ENCODE measurements at regions not wholly inside any gene's neighbourhood (a gene's known extent, or its start where the extent isn't known, plus 50 kb on each side); places are given as distances from the start of the nearest gene placed in this dataset.

- DNase-seq (ENCODE audit: low read depth, low spot score): no peak
- H3K4me3 ChIP-seq (ENCODE audit: low read length): no peak overlapping the region
These were observed 117.6 kb upstream of the ARHGAP20 start for GRCh38 chr11:110829873-110830272.

GRCh38 chr11:110828086-110828485 lies 115.8 kb upstream of the ARHGAP20 start:
- no peak for DNase-seq (ENCODE audit: low read depth, low spot score)
- H3K4me3 ChIP-seq (ENCODE audit: low read length): no peak overlapping the region

GRCh38 chr11:110827276-110827675 lies 115.0 kb upstream of the ARHGAP20 start:
- no peak overlapping the region for H3K4me3 ChIP-seq (ENCODE audit: low read length)
- DNase-seq (ENCODE audit: low read depth, low spot score): no peak

DNA sequence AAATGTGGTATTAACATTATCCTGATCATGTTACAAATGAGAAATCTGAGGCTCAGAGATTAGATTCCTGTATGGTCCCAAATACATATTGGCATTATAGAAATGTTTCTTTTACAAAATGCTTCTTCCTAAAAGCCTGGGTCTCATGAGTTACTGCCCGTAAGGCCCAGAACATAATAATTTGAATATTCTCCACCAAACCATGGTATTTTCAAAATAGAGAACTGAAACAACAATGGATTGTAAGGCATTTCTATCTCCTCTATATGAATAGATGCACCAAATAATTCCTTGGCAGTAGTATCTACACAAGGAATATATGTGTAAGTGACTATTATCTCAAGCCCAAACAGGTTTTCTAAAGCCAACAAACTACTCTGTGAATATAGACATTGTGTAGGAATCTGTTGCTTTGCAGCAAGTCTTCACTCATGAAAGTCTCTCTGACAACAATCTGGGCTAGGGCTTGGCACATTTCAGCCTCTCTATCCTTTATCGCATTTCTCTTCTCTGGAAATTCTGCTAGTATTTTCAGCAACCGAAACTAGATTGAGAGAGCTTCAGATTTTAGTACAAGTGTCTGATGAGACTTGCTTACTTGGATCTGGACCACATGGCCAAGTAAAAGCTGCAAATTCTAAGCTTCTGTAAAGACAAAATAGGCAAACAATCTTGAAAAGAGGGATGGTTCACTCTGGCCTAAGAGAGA lies 112.8 kb upstream of the ARHGAP20 start:
- no peak for DNase-seq (ENCODE audit: low read depth, low spot score)
- no peak overlapping the region for H3K4me3 ChIP-seq (ENCODE audit: low read length)

DNA sequence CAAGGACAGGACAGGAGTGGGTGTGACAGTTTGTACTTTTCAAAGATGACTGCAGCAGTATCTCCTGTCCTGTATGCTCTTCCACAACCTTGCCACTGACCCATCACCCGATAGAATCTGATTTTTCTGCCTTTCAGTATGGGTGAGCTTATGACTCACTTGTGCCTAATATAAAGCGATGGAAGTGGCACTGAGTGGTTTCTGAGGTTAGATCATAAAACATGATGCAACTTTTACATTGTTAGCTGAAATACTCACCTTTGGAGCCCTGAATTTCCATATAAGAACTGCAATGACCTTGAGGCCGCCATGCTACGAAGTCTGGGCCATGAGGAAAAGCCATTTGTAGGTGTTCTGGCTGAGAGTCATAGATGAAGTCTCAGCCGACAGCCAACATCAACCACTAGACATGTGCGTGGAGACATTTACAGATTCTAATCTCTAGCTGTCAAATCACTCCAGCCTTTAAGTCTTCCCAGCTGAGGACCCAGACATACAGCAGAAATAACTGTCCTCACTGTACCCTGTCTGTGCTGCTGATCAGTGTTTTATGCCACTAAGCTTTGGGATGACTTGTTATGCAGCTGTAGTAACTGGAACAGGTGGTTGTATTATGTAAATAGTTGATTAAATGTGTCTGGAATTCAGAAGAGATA lies 105.9 kb upstream of the ARHGAP20 start:
- DNase-seq (ENCODE audit: low read depth, low spot score): peak; percentile 22
- no peak overlapping the region for H3K4me3 ChIP-seq (ENCODE audit: low read length)

GRCh38 chr11:110812086-110812733 lies 100.0 kb upstream of the ARHGAP20 start:
- H3K4me3 ChIP-seq (ENCODE audit: low read length): no peak overlapping the region
- no peak for DNase-seq (ENCODE audit: low read depth, low spot score)

- H3K4me3 ChIP-seq (ENCODE audit: low read length): no peak overlapping the region
- no peak for DNase-seq (ENCODE audit: low read depth, low spot score)
These were observed 97.4 kb upstream of the ARHGAP20 start for GRCh38 chr11:110809417-110810199.

DNA sequence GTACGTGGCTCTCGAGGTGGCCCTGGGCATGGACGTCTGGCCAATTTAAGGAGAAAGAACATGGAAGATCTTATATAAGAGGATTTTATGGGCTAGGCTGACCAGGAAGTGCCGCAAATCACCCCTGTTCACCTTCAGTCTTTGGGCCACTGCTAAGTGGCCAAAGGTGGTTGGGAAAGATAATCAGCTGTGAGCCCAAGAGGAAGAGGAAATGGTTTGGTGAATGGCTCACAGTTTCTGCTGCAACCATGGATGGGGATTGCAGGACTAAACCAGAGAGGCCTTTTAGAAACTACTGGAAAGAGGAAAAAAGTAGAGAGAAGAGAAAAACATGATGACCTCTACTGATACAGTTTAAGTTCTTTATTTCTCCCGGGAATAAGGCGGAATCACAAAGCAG lies 96.0 kb upstream of the ARHGAP20 start:
- DNase-seq (ENCODE audit: low read depth, low spot score): no peak
- no peak overlapping the region for H3K4me3 ChIP-seq (ENCODE audit: low read length)

- DNase-seq (ENCODE audit: low read depth, low spot score): no peak
- H3K4me3 ChIP-seq (ENCODE audit: low read length): no peak overlapping the region
These were observed 95.6 kb upstream of the ARHGAP20 start for GRCh38 chr11:110807801-110808200.

GRCh38 chr11:110805756-110806155 lies 93.5 kb upstream of the ARHGAP20 start:
- H3K4me3 ChIP-seq (ENCODE audit: low read length): no peak overlapping the region
- DNase-seq (ENCODE audit: low read depth, low spot score): no peak

- no peak for DNase-seq (ENCODE audit: low read depth, low spot score)
These were observed 89.9 kb upstream of the ARHGAP20 start for GRCh38 chr11:110802162-110802561.

GRCh38 chr11:110801328-110801727 lies 89.1 kb upstream of the ARHGAP20 start:
- H3K4me3 ChIP-seq (ENCODE audit: low read length): no peak overlapping the region
- DNase-seq (ENCODE audit: low read depth, low spot score): no peak

More at GRCh38 chr11:110802162-110802561, 89.9 kb upstream of the ARHGAP20 start:
- H3K4me3 ChIP-seq (ENCODE audit: low read length): no peak overlapping the region

GRCh38 chr11:110798201-110798900 lies 86.1 kb upstream of the ARHGAP20 start:
- no peak for DNase-seq (ENCODE audit: low read depth, low spot score)
- H3K4me3 ChIP-seq (ENCODE audit: low read length): no peak overlapping the region

- H3K4me3 ChIP-seq (ENCODE audit: low read length): no peak overlapping the region
- no peak for DNase-seq (ENCODE audit: low read depth, low spot score)
These were observed 85.2 kb upstream of the ARHGAP20 start for GRCh38 chr11:110797453-110797852.

GRCh38 chr11:110795112-110795624 lies 82.9 kb upstream of the ARHGAP20 start:
- no peak for DNase-seq (ENCODE audit: low read depth, low spot score)
- no peak overlapping the region for H3K4me3 ChIP-seq (ENCODE audit: low read length)

GRCh38 chr11:110793556-110793955 lies 81.3 kb upstream of the ARHGAP20 start:
- no peak overlapping the region for H3K4me3 ChIP-seq (ENCODE audit: low read length)
- DNase-seq (ENCODE audit: low read depth, low spot score): no peak

DNA sequence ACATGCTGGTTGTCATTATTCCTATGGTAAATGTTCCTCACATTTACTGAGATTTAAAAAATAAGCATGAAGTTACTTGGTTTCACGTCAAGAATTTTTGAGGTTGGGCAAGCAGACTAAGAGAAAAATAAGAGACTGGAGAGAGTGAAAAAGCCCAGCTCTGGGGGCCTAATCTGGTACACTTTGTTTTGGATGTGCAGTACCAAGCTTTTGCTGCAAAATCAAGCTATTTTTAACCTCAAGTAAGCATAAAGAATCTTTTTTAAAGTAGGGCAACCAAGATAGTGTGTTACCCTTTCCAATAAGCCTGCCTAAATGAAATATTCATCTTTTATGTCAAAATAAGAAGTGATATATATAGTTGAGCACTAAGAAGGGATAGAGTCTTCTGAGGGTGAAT lies 79.4 kb upstream of the ARHGAP20 start:
- DNase-seq (ENCODE audit: low read depth, low spot score): no peak
- no peak overlapping the region for H3K4me3 ChIP-seq (ENCODE audit: low read length)

DNA sequence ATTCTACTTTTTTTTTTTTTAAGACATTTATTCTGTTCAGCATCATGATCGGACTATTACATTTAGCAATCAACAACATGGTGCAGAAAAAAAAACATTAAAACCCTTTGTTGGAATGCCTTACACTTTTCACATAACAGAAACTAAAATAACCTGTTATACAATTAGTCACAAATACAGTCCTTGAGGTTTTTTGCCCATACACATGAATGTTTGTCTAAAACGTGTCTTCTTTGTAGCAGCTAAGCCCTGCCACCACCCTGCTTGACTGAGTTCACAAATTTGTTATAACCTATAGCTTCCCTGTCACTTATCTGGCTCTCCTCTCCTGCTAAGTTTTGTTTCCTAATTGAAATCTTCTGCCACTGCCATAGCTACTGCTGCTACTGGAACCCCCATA lies 75.4 kb upstream of the ARHGAP20 start:
- no peak overlapping the region for H3K4me3 ChIP-seq (ENCODE audit: low read length)
- no peak for DNase-seq (ENCODE audit: low read depth, low spot score)

Measured in Jurkat, Clone E6-1 (cell line).